ENCODE measurements at regions not wholly inside any gene's neighbourhood (a gene's known extent, or its start where the extent isn't known, plus 50 kb on each side); places are given as distances from the start of the nearest gene placed in this dataset.

- H3K36me3 ChIP-seq (ENCODE audit: control insufficient read depth, insufficient read depth, low read length) = no peaks in the 10 kb centered on the region
- 0 out of 2 replicates have a peak, but pooled peaks cover 5% of the 10 kb centered on the region for H3K9me3 ChIP-seq (ENCODE audit: control insufficient read depth, insufficient read depth, low read depth, low read length)
- H3K27me3 ChIP-seq (ENCODE audit: control insufficient read depth, insufficient read depth, low read length) = no peaks in the 10 kb centered on the region; the same call in 1 of the 2 replicates
- no peak overlapping the region for H3K9ac ChIP-seq (ENCODE audit: low read length)
- no peak overlapping the region for H3K27ac ChIP-seq (ENCODE audit: low read depth, low read length)
- H3K4me1 ChIP-seq (ENCODE audit: control insufficient read depth, insufficient read depth, low read length) = peaks cover 5% of the 10 kb centered on the region; the same call in 1 of the 2 replicates
- H3K4me3 ChIP-seq (ENCODE audit: low read depth, low read length) = no peak overlapping the region
Observed at GRCh38 chrX:125895518-125895917, 270.6 kb downstream of the DCAF12L2 start.

DNA sequence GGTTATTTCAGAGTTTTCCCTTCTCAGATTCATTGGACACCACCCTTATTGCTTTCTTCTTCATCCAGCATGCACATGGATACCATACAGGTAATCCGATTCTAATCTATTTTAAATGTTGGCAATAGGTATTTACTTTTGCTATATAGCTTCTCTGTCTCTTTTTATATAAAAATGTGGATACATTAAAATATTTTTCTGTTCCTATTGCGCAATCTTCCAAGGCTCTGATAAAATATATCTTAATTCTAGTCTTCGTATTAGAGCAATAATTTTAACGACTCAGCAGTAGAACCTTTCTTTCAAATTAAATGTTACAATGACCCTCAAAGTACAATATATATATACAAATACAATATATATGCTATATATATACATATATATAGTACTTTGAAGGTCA is 239.8 kb downstream of the DCAF12L2 start:
- no peaks in the 10 kb centered on the region for H3K27me3 ChIP-seq (ENCODE audit: control insufficient read depth, insufficient read depth, low read length)
- H3K4me3 ChIP-seq (ENCODE audit: low read depth, low read length) = no peak overlapping the region
- no peaks in the 10 kb centered on the region for H3K4me1 ChIP-seq (ENCODE audit: control insufficient read depth, insufficient read depth, low read length)
- no peak overlapping the region for H3K27ac ChIP-seq (ENCODE audit: low read depth, low read length)
- H3K9me3 ChIP-seq (ENCODE audit: control insufficient read depth, insufficient read depth, low read depth, low read length) = no peaks in the 10 kb centered on the region
- H3K36me3 ChIP-seq (ENCODE audit: control insufficient read depth, insufficient read depth, low read length) = no peaks in the 10 kb centered on the region
- no peak overlapping the region for H3K9ac ChIP-seq (ENCODE audit: low read length)

GRCh38 chrX:125940985-125941384 is 225.1 kb downstream of the DCAF12L2 start:
- Histone ChIP-seq H3K36me3 (ENCODE audit: control insufficient read depth, insufficient read depth, low read length) (no peaks in the 10 kb centered on the region), H3K9ac (ENCODE audit: low read length) (no peak overlapping the region), H3K27ac (ENCODE audit: low read depth, low read length) (no peak overlapping the region), H3K4me3 (ENCODE audit: low read depth, low read length) (no peak overlapping the region), H3K27me3 (ENCODE audit: control insufficient read depth, insufficient read depth, low read length) (no peaks in the 10 kb centered on the region), H3K4me1 (ENCODE audit: control insufficient read depth, insufficient read depth, low read length) (no peaks in the 10 kb centered on the region), H3K9me3 (ENCODE audit: control insufficient read depth, insufficient read depth, low read depth, low read length) (peaks cover 16% of the 10 kb centered on the region)

- Histone ChIP-seq H3K36me3 (ENCODE audit: control insufficient read depth, insufficient read depth, low read length) (no peaks in the 10 kb centered on the region), H3K9ac (ENCODE audit: low read length) (no peak overlapping the region), H3K27ac (ENCODE audit: low read depth, low read length) (no peak overlapping the region), H3K4me3 (ENCODE audit: low read depth, low read length) (no peak overlapping the region), H3K27me3 (ENCODE audit: control insufficient read depth, insufficient read depth, low read length) (no peaks in the 10 kb centered on the region; the same call in 1 of the 2 replicates), H3K9me3 (ENCODE audit: control insufficient read depth, insufficient read depth, low read depth, low read length) (no peaks in the 10 kb centered on the region), H3K4me1 (ENCODE audit: control insufficient read depth, insufficient read depth, low read length) (no peaks in the 10 kb centered on the region)
Observed at GRCh38 chrX:125947501-125947900, 218.6 kb downstream of the DCAF12L2 start.

DNA sequence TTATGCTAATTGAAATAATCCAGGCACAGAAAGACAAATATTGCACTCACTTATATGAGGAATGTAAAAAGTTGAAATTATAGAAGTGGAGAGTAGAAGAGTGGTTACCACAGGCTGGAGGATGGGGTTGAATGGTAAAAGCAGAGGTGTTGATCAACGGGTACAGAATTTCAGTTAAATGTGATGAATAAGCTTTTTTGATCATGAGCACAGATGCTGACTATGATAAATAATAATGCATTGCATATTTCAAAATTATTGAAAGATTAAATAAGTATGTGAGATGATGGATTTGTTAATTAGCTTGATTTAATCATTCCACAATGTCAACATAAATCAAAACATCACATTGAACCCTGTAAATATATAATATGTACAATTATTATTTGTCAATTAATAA is 213.1 kb downstream of the DCAF12L2 start:
- Histone ChIP-seq H3K27ac (ENCODE audit: low read depth, low read length) (no peak overlapping the region), H3K9ac (ENCODE audit: low read length) (no peak overlapping the region), H3K9me3 (ENCODE audit: control insufficient read depth, insufficient read depth, low read depth, low read length) (no peaks in the 10 kb centered on the region), H3K27me3 (ENCODE audit: control insufficient read depth, insufficient read depth, low read length) (no peaks in the 10 kb centered on the region; the same call in 1 of the 2 replicates), H3K36me3 (ENCODE audit: control insufficient read depth, insufficient read depth, low read length) (no peaks in the 10 kb centered on the region), H3K4me1 (ENCODE audit: control insufficient read depth, insufficient read depth, low read length) (no peaks in the 10 kb centered on the region), H3K4me3 (ENCODE audit: low read depth, low read length) (no peak overlapping the region)

- Histone ChIP-seq H3K4me1 (ENCODE audit: control insufficient read depth, insufficient read depth, low read length) (no peaks in the 10 kb centered on the region), H3K36me3 (ENCODE audit: control insufficient read depth, insufficient read depth, low read length) (no peaks in the 10 kb centered on the region), H3K4me3 (ENCODE audit: low read depth, low read length) (no peak overlapping the region), H3K9ac (ENCODE audit: low read length) (no peak overlapping the region), H3K27me3 (ENCODE audit: control insufficient read depth, insufficient read depth, low read length) (no peaks in the 10 kb centered on the region; the same call in 1 of the 2 replicates), H3K9me3 (ENCODE audit: control insufficient read depth, insufficient read depth, low read depth, low read length) (no peaks in the 10 kb centered on the region), H3K27ac (ENCODE audit: low read depth, low read length) (no peak overlapping the region)
Observed at GRCh38 chrX:125953814-125954213, 212.3 kb downstream of the DCAF12L2 start.

GRCh38 chrX:125954236-125954635 is 211.9 kb downstream of the DCAF12L2 start:
- Histone ChIP-seq H3K27me3 (ENCODE audit: control insufficient read depth, insufficient read depth, low read length) (no peaks in the 10 kb centered on the region; the same call in 1 of the 2 replicates), H3K9ac (ENCODE audit: low read length) (no peak overlapping the region), H3K4me3 (ENCODE audit: low read depth, low read length) (no peak overlapping the region), H3K36me3 (ENCODE audit: control insufficient read depth, insufficient read depth, low read length) (no peaks in the 10 kb centered on the region), H3K27ac (ENCODE audit: low read depth, low read length) (no peak overlapping the region), H3K4me1 (ENCODE audit: control insufficient read depth, insufficient read depth, low read length) (no peaks in the 10 kb centered on the region), H3K9me3 (ENCODE audit: control insufficient read depth, insufficient read depth, low read depth, low read length) (no peaks in the 10 kb centered on the region)

GRCh38 chrX:125977851-125978250 is 188.2 kb downstream of the DCAF12L2 start:
- Histone ChIP-seq H3K9ac (ENCODE audit: low read length) (no peak overlapping the region), H3K4me3 (ENCODE audit: low read depth, low read length) (no peak overlapping the region), H3K27ac (ENCODE audit: low read depth, low read length) (no peak overlapping the region), H3K27me3 (ENCODE audit: control insufficient read depth, insufficient read depth, low read length) (no peaks in the 10 kb centered on the region; the same call in 1 of the 2 replicates), H3K36me3 (ENCODE audit: control insufficient read depth, insufficient read depth, low read length) (no peaks in the 10 kb centered on the region), H3K4me1 (ENCODE audit: control insufficient read depth, insufficient read depth, low read length) (no peaks in the 10 kb centered on the region), H3K9me3 (ENCODE audit: control insufficient read depth, insufficient read depth, low read depth, low read length) (no peaks in the 10 kb centered on the region)

- Histone ChIP-seq H3K4me1 (ENCODE audit: control insufficient read depth, insufficient read depth, low read length) (no peaks in the 10 kb centered on the region), H3K27ac (ENCODE audit: low read depth, low read length) (no peak overlapping the region), H3K9me3 (ENCODE audit: control insufficient read depth, insufficient read depth, low read depth, low read length) (no peaks in the 10 kb centered on the region), H3K4me3 (ENCODE audit: low read depth, low read length) (no peak overlapping the region), H3K36me3 (ENCODE audit: control insufficient read depth, insufficient read depth, low read length) (no peaks in the 10 kb centered on the region), H3K27me3 (ENCODE audit: control insufficient read depth, insufficient read depth, low read length) (no peaks in the 10 kb centered on the region), H3K9ac (ENCODE audit: low read length) (no peak overlapping the region)
Observed at GRCh38 chrX:125998432-125998831, 167.7 kb downstream of the DCAF12L2 start.

DNA sequence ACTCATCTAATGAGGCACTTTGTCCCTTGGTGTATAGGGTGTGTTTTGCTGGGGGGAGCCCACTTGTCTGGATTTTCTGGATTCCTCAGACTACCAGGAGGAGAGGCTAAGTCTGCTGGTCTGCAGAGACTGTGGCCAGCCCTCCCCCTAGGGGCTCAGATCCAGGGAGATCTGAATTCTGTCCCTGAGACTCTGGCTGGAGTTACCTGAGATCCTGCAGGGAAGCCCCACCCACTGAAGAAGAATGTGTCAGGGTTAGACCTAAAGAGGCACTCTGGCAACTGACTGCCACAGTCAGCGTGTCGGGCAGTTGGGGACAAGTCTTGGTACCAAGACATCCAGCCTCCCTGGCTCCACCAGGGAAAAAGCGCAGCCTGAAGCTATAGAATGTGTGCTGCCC is 138.9 kb downstream of the DCAF12L2 start:
- Histone ChIP-seq H3K9me3 (ENCODE audit: control insufficient read depth, insufficient read depth, low read depth, low read length) (no peaks in the 10 kb centered on the region), H3K9ac (ENCODE audit: low read length) (no peak overlapping the region), H3K4me3 (ENCODE audit: low read depth, low read length) (no peak overlapping the region), H3K4me1 (ENCODE audit: control insufficient read depth, insufficient read depth, low read length) (peaks cover 9% of the 10 kb centered on the region), H3K27me3 (ENCODE audit: control insufficient read depth, insufficient read depth, low read length) (no peaks in the 10 kb centered on the region), H3K36me3 (ENCODE audit: control insufficient read depth, insufficient read depth, low read length) (no peaks in the 10 kb centered on the region), H3K27ac (ENCODE audit: low read depth, low read length) (no peak overlapping the region)

- Histone ChIP-seq H3K9ac (ENCODE audit: low read length) (no peak overlapping the region), H3K4me1 (ENCODE audit: control insufficient read depth, insufficient read depth, low read length) (peaks cover 9% of the 10 kb centered on the region), H3K4me3 (ENCODE audit: low read depth, low read length) (no peak overlapping the region), H3K27me3 (ENCODE audit: control insufficient read depth, insufficient read depth, low read length) (no peaks in the 10 kb centered on the region), H3K36me3 (ENCODE audit: control insufficient read depth, insufficient read depth, low read length) (no peaks in the 10 kb centered on the region), H3K27ac (ENCODE audit: low read depth, low read length) (no peak overlapping the region), H3K9me3 (ENCODE audit: control insufficient read depth, insufficient read depth, low read depth, low read length) (no peaks in the 10 kb centered on the region)
Observed at GRCh38 chrX:126030021-126030420, 136.1 kb downstream of the DCAF12L2 start.

DNA sequence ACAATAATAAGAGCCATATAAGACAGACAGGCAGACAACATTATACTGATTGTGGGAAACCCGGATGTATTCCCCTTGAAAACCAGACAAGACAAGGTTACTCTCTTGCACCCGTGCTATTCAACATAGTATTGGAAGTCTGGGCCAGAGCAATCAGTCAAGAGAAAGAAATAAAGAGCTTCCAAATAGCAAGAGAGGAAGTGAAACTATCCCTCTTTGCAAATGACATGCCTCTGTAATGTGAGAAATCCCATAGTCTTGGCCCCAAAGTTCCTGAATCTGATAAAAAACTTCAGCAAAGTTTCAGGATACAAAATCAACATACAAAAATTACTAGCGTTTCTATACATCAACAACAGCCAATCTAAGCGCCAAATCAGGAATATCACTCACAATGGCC is 102.1 kb downstream of the DCAF12L2 start:
- no peaks in the 10 kb centered on the region for H3K4me1 ChIP-seq (ENCODE audit: control insufficient read depth, insufficient read depth, low read length)
- H3K9me3 ChIP-seq (ENCODE audit: control insufficient read depth, insufficient read depth, low read depth, low read length) = no peaks in the 10 kb centered on the region
- no peaks in the 10 kb centered on the region; the same call in 1 of the 2 replicates for H3K27me3 ChIP-seq (ENCODE audit: control insufficient read depth, insufficient read depth, low read length)

More for the DNA sequence above, 102.1 kb downstream of the DCAF12L2 start:
- Histone ChIP-seq H3K9ac (ENCODE audit: low read length) (no peak overlapping the region), H3K27ac (ENCODE audit: low read depth, low read length) (no peak overlapping the region), H3K36me3 (ENCODE audit: control insufficient read depth, insufficient read depth, low read length) (no peaks in the 10 kb centered on the region), H3K4me3 (ENCODE audit: low read depth, low read length) (no peak overlapping the region)
